ENCODE measurements at regions not wholly inside any gene's neighbourhood (a gene's known extent, or its start where the extent isn't known, plus 50 kb on each side); places are given as distances from the start of the nearest gene placed in this dataset.
"Not testable (repeated sequence)": the region's sequence is repeated elsewhere in the genome, so short reads cannot be mapped to it uniquely, and the experiment has no call there.

DNA sequence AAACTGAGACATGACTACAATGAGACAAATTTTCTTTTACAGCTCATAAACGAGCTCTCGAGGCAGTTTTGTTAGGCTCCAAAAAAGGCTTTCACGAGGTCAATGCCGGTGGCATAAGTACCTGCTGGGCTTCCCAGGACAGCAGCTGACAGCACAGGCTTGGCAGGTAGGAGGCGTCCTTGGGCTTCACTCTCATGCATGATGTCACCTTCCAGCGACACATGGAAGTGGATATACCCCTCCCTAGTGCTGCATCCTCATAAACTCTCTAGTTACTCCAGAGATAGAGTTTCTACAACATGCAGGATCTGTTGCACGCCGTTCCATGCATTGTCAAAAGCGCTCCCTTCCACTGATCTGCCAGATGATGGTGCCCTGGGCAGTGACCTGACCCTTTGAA, 112.5 kb upstream of the PAXBP1 start:
- peak; percentile 9 for DNase-seq

DNA sequence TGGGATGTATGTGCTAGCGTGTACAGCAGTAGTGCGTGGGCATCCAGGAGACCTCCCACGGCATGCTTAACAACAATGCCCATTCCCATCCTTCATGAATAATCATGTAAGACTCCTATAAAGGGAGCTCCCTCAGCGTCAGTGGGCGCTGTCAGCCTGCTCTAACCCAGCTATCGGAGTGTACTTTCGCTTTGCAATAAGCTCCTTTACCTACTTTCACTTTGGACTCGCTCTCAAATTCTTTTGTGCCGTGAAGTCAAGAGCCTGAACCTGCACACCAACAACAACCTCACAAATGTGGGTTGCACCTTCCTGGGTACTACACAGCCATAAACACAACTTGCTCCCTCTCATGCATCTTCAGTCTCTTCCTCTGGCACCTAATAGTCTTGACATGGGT, 114.8 kb upstream of the PAXBP1 start:
- DNase-seq = no peak

DNA sequence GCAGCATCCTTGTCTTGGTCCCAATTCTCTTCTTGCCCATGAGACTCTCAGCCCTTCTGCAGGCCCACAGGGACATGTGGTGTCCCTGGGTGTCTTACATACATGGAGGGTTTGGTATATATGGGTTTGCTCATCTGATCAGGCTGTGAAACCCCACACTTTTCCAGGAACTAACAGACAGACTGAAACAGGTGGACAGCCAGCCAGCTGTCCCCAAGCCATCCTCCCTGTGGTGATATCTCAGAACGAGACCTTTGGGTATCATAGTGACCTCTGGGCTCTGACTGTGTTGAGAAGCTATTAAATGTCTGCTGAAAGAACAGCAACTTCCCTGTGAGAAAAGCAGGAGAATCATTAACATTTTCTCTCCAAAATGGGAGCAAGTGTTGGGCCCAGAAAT, 115.5 kb upstream of the PAXBP1 start:
- no peak for DNase-seq

DNA sequence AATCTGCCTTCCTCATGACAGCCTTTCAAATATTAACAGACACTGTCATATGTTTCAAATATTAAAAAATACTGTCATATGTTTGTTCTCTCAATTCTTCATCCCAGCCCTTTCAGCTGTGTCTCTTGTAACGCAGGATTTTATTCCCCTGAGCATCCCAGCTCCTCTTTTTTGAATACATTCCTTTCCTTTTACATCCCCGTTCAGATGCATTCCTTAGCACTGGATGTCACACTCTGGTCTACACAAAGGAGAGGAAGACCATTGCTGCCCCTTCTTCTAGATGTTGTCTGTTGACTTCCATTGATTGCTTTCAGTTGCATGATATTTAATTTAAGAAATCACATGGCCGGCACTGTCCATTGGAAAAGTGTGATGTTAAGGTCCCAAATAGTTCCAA, 117.4 kb upstream of the PAXBP1 start:
- DNase-seq = no peak

DNA sequence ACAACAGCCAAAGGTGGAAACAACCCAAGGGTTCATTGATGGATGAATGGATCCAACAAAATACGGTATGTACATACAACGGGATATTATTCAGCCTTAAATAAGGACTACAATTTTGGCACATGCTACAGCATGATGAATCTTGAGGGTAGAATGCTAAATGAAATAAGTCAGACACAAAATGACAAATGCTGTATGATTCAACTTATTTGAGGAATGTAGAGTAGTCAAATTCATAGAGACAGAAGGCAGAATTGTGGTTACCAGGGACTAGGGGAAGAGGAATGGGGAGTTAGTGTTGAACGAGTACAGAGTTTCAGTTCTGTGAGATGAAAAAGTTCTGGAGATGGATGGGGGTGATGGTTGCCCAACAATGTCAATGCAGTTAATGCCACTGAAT, 118.0 kb upstream of the PAXBP1 start:
- no peak for DNase-seq

DNA sequence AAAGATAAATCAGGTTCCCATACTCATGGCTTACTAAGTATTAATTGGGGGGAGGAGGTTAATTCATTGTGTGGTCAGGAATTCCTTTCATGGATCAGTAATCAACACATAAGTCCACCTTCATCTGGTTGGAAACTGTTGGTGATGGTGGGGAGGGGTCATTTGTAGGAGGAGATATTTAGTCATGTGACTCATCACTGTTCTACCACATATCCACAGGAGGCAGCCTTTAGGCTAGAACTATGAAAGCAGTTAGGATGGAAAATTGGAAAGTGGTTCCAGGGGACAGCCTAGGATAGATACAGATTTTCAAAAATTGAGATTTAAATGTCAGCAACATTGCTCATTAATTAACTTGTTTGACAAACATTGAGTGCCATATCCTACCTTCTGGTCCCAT, 122.8 kb upstream of the PAXBP1 start:
- DNase-seq = no peak

DNA sequence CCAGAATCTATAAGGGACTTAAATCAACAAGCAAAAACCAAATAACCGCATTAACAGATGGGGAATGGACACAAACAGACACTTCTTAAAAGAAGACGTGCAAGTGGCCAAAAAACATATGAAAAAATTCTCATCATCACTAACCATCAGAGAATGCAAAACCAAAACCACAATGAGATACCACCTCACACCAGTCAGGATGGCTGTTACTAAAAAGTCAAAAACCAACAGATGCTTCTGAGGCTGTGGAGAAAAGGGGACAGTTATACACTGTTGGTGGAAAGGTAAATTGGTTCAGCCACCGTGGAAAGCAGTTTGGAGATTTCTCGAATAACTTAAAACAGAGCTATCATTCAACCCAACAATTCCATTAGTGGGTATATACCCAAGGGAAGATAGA, 124.9 kb upstream of the OLIG2 start:
- no peak for DNase-seq

DNA sequence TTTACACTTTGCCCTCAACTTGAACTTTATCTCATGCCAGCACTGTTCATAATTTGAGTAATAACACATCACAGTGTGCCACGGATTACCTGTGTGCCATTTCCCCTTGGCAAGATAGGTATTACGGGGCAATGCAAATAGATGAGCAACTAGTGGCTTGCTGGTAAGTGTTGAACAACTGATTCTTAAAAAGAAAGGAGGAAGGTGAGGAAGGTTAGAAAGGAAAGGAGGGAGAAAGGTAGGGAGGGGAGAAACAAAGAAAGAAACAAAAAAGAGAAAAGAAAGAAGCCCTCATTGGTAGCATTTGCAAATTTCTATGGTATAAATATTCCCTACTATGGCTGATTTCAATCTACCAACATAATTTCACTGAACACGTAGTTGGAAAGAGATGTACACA, 118.2 kb upstream of the OLIG2 start:
- DNase-seq = no peak

DNA sequence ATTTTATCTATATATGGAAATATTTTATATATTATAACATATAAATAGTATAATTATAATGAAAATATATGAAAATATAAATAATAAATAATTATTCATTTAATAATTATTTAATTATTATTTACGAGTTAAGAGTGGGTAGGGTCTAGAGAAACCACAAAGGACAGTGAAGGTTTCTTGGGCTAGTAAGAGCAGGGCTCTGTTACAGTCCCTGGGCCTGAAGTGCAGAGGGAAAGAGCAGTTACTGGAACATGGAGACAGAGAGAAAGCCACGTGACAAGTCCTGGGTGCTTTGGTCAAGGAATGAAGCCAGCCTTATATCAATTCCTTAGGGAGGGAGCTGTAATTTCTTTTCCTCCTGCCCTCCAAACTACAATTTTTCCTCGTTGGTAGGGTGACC, 117.2 kb upstream of the OLIG2 start:
- no peak for DNase-seq

DNA sequence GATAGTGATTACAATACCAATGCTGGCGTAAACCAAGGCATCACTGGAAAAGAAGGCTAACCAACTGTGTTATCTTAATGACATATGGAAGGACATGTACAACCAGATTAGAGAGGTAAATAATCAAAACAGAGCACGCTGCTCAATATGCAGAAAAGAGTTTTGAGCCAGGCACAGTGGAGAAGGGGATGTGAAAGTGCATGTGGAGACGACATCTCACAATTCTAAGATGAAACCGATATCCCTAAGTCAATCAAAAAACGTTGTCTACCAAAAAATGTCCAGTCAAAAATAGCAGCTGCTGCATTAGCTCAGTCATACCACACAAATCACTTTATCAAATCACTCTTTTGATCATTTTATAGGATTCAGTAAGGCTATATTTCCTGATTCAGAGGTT, 116.3 kb upstream of the OLIG2 start:
- no peak for DNase-seq

DNA sequence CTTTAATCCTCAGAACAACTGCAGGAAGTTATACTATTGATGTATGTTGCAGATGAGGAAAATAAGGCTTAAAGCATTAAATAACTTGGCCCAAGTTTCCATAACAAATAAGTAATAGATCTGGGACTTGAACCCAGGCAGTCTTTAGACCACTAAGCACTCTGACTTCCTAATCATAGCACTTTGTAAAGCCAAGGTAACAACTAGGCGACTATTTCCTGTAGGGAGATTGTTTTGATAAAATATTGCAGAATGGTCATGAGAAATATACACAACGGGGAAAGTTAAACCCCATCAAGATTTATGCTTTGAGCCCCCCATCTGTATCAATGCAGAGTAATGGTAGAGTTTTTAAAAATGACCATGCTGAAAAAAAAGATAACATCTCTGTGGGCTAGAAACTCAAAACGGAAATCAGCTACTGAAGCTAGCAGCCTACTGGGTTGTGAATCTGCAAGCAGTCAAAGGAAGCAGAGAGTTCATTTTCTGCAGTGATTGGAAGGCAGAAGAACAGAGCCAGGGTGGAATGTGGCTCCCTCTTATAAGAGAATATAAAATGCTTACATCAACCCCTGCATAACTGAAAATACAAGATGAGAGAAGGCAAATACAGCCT, 111.2 kb upstream of the OLIG2 start:
- no peak for DNase-seq

DNA sequence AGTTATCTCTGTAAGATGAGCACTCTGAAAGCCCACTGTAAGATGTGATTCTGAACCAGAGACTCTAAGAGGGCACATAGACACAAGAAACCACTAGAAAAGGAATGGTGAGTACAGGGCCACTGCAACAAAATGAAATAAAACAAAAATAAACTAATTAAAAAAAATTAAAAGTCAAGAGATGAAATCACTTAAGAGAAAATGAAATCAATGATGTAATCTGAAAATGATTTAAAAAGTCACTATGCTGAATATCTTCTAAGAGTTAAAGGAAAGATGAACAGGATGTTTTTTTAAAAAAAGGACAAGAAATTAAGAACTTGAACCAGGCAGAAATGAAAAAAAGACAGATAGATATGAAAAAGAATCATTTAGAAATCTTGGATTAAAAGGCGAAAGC, 110.6 kb upstream of the OLIG2 start:
- DNase-seq = no peak

DNA sequence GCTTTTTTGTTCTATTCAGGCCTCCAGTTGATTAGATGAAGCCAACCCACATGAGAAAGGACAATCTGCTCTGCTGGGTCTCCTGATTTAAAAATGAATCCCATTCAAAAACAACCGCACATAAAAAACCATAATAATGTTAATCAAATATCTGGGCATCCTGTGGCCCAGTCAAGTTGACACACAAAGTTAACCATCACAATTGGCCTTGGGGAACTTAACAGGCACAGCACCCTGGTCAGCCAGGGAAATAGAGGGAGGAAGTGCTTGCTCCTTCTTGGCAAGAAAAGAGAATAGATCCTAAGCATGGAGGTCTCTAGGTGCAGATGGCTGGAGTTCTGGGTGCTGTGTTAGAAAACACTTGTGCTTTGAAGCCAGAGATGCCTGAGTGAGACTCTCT, 109.6 kb upstream of the OLIG2 start:
- no peak for DNase-seq

DNA sequence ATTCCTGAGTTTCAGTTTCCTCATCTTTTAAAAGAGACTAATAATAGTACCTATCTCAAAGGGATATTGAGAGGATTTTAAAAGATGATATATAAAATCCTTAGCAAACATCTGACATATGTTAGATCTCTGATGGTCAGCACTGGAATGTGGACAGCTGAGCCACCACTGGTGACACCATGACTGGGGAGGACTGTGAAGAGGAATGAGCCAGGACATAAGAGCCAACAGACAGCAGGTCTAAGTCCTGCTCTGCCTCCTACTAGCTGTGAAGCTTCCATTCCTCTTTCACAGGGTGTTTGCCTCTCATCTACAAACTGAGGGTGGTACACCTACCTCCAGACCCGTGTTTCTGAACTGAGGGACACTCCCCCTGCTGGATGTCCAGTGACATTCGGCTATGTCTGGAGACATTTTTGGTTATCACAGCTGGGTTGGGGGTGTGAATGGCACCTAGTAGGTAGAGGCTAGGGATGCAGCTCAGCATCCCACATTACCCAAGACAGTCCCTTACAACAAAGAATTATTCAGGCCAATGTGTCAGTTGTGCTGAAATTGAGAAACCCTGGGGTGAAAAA, 109.1 kb upstream of the OLIG2 start:
- DNase-seq = no peak

DNA sequence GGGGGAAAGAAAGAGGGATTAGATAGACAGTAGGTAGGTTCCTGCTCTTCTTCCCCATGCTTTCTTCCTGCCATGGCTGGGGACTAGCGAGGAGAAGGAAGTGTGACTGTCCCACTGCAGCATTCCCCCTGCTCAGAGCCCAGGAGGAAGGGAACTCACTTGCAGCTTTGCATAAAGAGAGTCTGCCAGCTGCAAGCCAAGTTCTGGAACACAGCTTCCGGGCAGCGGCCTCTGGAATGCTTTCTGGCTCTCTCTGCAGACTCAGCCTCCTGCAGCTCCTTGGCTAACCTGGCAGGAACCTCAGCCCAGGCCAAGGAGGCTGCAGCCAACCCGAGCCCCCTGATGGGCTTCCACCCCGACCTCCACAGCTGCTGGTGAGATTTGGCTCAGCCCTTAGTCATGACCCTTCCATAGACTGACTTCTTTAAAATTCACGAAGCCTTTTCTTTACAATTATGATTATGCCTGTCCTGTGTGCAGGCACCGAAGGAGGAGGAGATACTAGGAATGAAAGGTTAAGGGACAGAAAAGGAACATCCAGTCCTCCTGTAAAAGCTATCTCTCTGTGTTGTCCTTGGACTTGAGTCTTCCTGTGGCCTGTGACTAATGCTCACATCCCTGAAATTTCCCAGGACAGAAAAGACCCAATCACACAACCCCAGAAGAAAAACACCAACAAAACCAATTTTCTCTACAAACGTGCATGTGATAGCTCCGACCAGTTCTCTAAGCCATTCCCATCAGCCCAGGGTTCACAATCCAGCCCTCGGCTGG, 108.2 kb upstream of the OLIG2 start:
- DNase-seq = no peak

DNA sequence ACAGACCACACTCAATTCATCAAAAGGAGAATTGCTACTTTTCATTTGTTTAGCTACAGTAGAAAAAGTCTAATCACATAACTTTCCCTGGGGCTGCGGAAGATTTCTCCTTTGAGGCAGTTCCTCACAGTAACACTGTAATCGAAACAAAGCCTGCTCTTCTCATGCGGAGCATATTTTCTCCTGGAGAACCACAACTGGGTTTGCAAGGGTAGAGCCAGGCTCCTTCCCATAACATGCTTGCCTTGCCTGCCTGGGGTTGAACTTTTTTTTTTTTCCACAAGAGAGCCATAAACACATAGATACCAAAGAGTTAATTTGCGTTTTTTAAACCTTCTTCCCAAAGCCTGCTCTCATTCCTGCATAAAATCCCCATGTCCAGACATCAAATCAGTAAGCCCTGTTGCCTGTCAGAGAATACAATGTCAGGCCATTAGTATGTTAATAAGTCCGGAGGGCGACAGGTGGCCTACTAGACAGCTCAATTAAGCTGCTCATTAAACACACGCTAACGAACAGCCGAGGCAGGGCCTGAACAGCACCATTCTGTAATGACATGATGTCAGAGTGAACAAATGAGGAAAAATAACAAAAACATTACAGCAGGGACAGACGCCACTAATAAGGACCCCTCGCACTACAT, 107.1 kb upstream of the OLIG2 start:
- no peak for DNase-seq

DNA sequence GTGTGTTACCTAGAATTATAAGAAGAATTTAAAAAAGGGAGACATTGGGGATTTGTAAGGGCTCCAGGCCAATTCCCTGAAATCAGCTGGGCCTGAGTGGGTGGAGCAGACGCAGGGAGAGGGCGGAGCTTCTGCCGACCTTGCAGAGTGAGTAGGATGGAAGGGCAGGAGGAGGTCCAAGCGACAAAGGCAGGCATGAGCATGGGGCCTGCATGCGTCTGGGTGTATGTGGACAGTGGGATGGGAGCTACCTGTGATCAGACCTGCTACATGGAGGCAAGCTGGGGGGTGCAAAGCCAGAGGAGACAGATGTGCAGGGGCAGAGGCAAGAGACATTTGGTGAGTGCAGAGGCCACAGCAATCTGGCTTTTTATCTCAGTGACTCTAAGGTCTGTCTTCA, 105.3 kb upstream of the OLIG2 start:
- no peak for DNase-seq

DNA sequence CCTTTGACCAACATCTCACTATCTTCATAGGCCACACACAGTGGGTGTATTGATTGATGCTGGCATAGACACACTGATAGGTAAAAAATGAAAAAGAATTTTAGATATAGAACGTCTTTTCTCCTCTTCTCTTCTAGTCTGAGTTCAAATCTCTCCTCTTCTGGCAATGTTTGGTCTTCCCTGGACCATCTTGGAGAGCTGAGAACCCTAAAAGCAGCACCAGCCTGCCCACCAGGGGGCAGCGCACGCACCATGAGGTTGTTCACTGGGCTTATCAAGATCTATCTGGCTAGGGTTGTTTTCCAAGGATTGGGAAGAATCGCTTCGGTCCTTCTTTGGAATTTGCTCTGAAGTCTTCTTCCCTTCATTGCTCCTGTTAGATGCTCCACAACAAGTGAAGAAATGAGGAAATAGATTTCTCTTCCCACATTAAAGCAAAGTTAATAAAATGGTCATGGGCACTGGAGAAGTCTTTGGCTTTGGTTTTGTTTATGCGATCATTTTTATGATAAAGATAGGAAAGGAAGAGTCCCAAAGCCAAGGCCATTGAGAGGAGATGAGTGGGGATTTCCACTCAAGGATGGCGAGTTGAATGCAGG, 104.0 kb upstream of the OLIG2 start:
- no peak for DNase-seq

DNA sequence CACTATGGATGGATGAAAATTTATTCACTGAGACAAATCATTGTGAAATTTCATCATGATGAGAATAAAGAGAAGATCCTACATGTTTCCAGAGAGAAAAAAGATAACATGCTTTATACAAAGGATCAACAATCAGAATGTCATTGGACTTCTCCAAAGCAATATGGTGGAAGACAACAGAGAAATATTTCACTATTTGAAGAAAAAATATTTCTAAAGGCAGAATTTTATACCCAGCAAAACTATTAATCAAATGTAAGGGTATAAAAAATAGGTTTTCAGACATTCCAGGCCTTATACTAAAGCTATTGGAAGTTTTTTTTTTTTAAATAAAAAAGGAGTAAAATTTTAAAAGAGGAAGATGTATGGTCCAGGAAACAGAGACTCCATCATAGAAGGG, 100.6 kb upstream of the OLIG2 start:
- no peak for DNase-seq

DNA sequence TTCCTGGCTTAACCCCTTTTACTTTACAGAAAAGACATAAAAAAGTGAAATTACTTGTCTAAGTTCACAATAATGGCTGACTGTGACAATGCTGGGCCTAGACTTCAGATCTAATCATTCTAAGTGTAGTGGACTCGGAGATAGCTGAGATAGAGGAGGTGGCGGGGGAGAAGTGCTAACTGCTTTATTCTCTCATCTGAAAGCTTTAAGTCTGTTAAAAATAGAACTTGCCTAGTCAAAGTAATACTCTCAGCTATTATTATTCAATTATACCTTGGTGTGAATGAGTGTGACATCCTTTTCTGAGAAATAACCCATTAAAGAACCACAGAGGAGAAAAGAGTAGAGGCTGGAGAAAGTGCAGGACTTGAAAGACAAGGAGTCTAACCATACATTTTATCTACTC, 96.1 kb upstream of the OLIG2 start:
- no peak for DNase-seq

DNA sequence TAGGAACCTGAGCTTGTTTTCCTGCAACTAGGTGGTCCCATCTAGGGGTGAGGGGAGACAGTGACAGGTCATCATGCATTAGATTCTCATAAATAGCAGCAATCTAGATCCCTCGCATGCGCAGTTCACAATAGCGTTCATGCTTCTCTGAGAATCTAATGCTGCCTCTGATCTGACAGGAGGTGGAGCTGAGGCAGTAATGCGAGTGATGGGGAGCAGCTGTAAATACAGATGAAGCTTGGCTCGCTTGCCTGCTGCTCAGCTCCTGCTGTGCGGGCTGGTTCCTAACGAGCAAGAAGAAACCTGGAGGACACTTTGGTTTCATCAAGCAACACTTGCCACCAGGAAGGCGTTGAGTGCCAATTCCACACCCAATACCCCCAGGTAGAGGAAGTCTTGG, 95.1 kb upstream of the OLIG2 start:
- peak; percentile 39 for DNase-seq

DNA sequence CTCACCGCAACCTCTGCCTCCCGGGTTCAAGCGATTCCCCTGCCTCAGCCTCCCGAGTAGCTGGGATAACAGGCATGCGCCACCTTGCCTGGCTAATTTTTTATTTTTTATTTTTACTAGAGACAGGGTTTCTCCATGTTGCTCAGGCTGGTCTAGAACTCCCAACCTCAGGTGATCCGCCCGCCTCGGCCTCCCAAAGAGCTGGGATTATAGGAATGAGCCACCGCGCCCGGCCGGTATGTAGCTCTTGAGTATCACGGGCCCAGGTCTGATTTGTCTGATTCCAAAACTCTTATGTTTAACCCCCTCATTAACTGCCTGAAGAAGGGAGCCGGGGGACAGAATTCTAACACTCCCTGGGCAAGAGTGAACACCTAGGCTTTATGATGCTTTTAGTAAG, 91.7 kb upstream of the OLIG2 start:
- not testable (repeated sequence) for DNase-seq

DNA sequence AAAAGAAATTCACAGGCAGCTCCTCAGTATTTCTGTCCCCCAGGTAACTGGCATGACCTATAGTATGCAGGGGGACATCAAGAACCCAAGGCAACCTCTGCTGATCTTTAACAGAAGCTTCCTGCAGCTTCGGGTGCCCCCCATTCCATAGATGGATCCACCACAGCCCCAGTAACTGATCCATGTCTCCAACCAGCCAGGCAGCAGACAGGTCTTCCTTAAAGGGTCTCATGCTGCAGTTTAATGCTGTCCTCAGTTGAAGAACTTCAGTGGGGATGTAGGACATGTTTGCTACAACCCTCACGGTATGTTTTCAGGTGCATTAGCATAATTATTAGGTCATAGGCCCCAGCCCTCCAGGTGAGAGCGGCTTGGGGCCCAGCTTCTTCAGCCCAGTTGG, 90.9 kb upstream of the OLIG2 start:
- no peak for DNase-seq

Measured in renal pelvis (tissue), 1 donor.